ENCODE measurements at regions not wholly inside any gene's neighbourhood (a gene's known extent, or its start where the extent isn't known, plus 50 kb on each side); places are given as distances from the start of the nearest gene placed in this dataset.

GRCh38 chr7:17622451-17622850 lies 317.8 kb downstream of the SNX13 start:
- no peaks in the 10 kb centered on the region for H3K9me3 ChIP-seq (ENCODE audit: control insufficient read depth in 5 of 5, low read length in 5 of 5)
- H3K27me3 ChIP-seq (ENCODE audit: control insufficient read depth in 5 of 5, insufficient read depth in 4 of 5, low read length in 5 of 5): no peaks in the 10 kb centered on the region
- no peak overlapping the region for H3K27ac ChIP-seq (ENCODE audit: low read depth, low read length)
- no peaks in the 10 kb centered on the region for H3K36me3 ChIP-seq (ENCODE audit: control insufficient read depth in 5 of 5, insufficient read depth in 5 of 5, low read length in 5 of 5)
- no peaks in the 10 kb centered on the region for H3K4me1 ChIP-seq (ENCODE audit: control insufficient read depth in 5 of 5, insufficient read depth in 5 of 5, low read length in 5 of 5)
- no peak overlapping the region for H3K4me3 ChIP-seq (ENCODE audit: low read depth in 1 of 5, low read length in 5 of 5)
- H3K9ac ChIP-seq (ENCODE audit: low read length in 5 of 5): no peak overlapping the region

GRCh38 chr7:17623546-17624185 lies 316.6 kb downstream of the SNX13 start:
- Histone ChIP-seq H3K4me1 (ENCODE audit: control insufficient read depth in 5 of 5, insufficient read depth in 5 of 5, low read length in 5 of 5) (no peaks in the 10 kb centered on the region), H3K9me3 (ENCODE audit: control insufficient read depth in 5 of 5, low read length in 5 of 5) (no peaks in the 10 kb centered on the region), H3K27ac (ENCODE audit: low read depth, low read length) (no peak overlapping the region)

GRCh38 chr7:17624379-17624778 lies 315.9 kb downstream of the SNX13 start:
- no peak overlapping the region for H3K4me3 ChIP-seq (ENCODE audit: low read depth in 1 of 5, low read length in 5 of 5)
- H3K9me3 ChIP-seq (ENCODE audit: control insufficient read depth in 5 of 5, low read length in 5 of 5): no peaks in the 10 kb centered on the region
- H3K4me1 ChIP-seq (ENCODE audit: control insufficient read depth in 5 of 5, insufficient read depth in 5 of 5, low read length in 5 of 5): no peaks in the 10 kb centered on the region
- no peaks in the 10 kb centered on the region for H3K36me3 ChIP-seq (ENCODE audit: control insufficient read depth in 5 of 5, insufficient read depth in 5 of 5, low read length in 5 of 5)
- H3K27me3 ChIP-seq (ENCODE audit: control insufficient read depth in 5 of 5, insufficient read depth in 4 of 5, low read length in 5 of 5): no peaks in the 10 kb centered on the region
- no peak overlapping the region for H3K9ac ChIP-seq (ENCODE audit: low read length in 5 of 5)
- no peak overlapping the region for H3K27ac ChIP-seq (ENCODE audit: low read depth, low read length)

More at GRCh38 chr7:17623546-17624185, 316.6 kb downstream of the SNX13 start:
- Histone ChIP-seq H3K36me3 (ENCODE audit: control insufficient read depth in 5 of 5, insufficient read depth in 5 of 5, low read length in 5 of 5) (no peaks in the 10 kb centered on the region), H3K4me3 (ENCODE audit: low read depth in 1 of 5, low read length in 5 of 5) (no peak overlapping the region), H3K9ac (ENCODE audit: low read length in 5 of 5) (no peak overlapping the region), H3K27me3 (ENCODE audit: control insufficient read depth in 5 of 5, insufficient read depth in 4 of 5, low read length in 5 of 5) (no peaks in the 10 kb centered on the region)

- H3K4me1 ChIP-seq (ENCODE audit: control insufficient read depth in 5 of 5, insufficient read depth in 5 of 5, low read length in 5 of 5): no peaks in the 10 kb centered on the region
- no peak overlapping the region for H3K9ac ChIP-seq (ENCODE audit: low read length in 5 of 5)
- no peaks in the 10 kb centered on the region for H3K36me3 ChIP-seq (ENCODE audit: control insufficient read depth in 5 of 5, insufficient read depth in 5 of 5, low read length in 5 of 5)
- no peaks in the 10 kb centered on the region for H3K27me3 ChIP-seq (ENCODE audit: control insufficient read depth in 5 of 5, insufficient read depth in 4 of 5, low read length in 5 of 5)
- no peak overlapping the region for H3K27ac ChIP-seq (ENCODE audit: low read depth, low read length)
- H3K9me3 ChIP-seq (ENCODE audit: control insufficient read depth in 5 of 5, low read length in 5 of 5): no peaks in the 10 kb centered on the region
- no peak overlapping the region for H3K4me3 ChIP-seq (ENCODE audit: low read depth in 1 of 5, low read length in 5 of 5)
Measured at GRCh38 chr7:17625043-17625442, 315.3 kb downstream of the SNX13 start.

- Histone ChIP-seq H3K36me3 (ENCODE audit: control insufficient read depth in 5 of 5, insufficient read depth in 5 of 5, low read length in 5 of 5) (no peaks in the 10 kb centered on the region), H3K27me3 (ENCODE audit: control insufficient read depth in 5 of 5, insufficient read depth in 4 of 5, low read length in 5 of 5) (no peaks in the 10 kb centered on the region), H3K4me3 (ENCODE audit: low read depth in 1 of 5, low read length in 5 of 5) (no peak overlapping the region), H3K9ac (ENCODE audit: low read length in 5 of 5) (no peak overlapping the region), H3K9me3 (ENCODE audit: control insufficient read depth in 5 of 5, low read length in 5 of 5) (no peaks in the 10 kb centered on the region), H3K4me1 (ENCODE audit: control insufficient read depth in 5 of 5, insufficient read depth in 5 of 5, low read length in 5 of 5) (no peaks in the 10 kb centered on the region), H3K27ac (ENCODE audit: low read depth, low read length) (no peak overlapping the region)
Measured at GRCh38 chr7:17626235-17626634, 314.1 kb downstream of the SNX13 start.

GRCh38 chr7:17631061-17631460 lies 309.2 kb downstream of the SNX13 start:
- no peaks in the 10 kb centered on the region for H3K36me3 ChIP-seq (ENCODE audit: control insufficient read depth in 5 of 5, insufficient read depth in 5 of 5, low read length in 5 of 5)
- no peak overlapping the region for H3K4me3 ChIP-seq (ENCODE audit: low read depth in 1 of 5, low read length in 5 of 5)
- H3K9me3 ChIP-seq (ENCODE audit: control insufficient read depth in 5 of 5, low read length in 5 of 5): no peaks in the 10 kb centered on the region
- H3K9ac ChIP-seq (ENCODE audit: low read length in 5 of 5): no peak overlapping the region
- H3K27ac ChIP-seq (ENCODE audit: low read depth, low read length): no peak overlapping the region
- H3K4me1 ChIP-seq (ENCODE audit: control insufficient read depth in 5 of 5, insufficient read depth in 5 of 5, low read length in 5 of 5): no peaks in the 10 kb centered on the region
- H3K27me3 ChIP-seq (ENCODE audit: control insufficient read depth in 5 of 5, insufficient read depth in 4 of 5, low read length in 5 of 5): no peaks in the 10 kb centered on the region

GRCh38 chr7:17632384-17632783 lies 307.9 kb downstream of the SNX13 start:
- Histone ChIP-seq H3K27ac (ENCODE audit: low read depth, low read length) (no peak overlapping the region), H3K27me3 (ENCODE audit: control insufficient read depth in 5 of 5, insufficient read depth in 4 of 5, low read length in 5 of 5) (no peaks in the 10 kb centered on the region), H3K4me1 (ENCODE audit: control insufficient read depth in 5 of 5, insufficient read depth in 5 of 5, low read length in 5 of 5) (no peaks in the 10 kb centered on the region), H3K9me3 (ENCODE audit: control insufficient read depth in 5 of 5, low read length in 5 of 5) (no peaks in the 10 kb centered on the region), H3K9ac (ENCODE audit: low read length in 5 of 5) (no peak overlapping the region), H3K4me3 (ENCODE audit: low read depth in 1 of 5, low read length in 5 of 5) (no peak overlapping the region), H3K36me3 (ENCODE audit: control insufficient read depth in 5 of 5, insufficient read depth in 5 of 5, low read length in 5 of 5) (no peaks in the 10 kb centered on the region)

GRCh38 chr7:17633067-17633466 lies 307.2 kb downstream of the SNX13 start:
- Histone ChIP-seq H3K4me1 (ENCODE audit: control insufficient read depth in 5 of 5, insufficient read depth in 5 of 5, low read length in 5 of 5) (no peaks in the 10 kb centered on the region), H3K9ac (ENCODE audit: low read length in 5 of 5) (no peak overlapping the region), H3K27me3 (ENCODE audit: control insufficient read depth in 5 of 5, insufficient read depth in 4 of 5, low read length in 5 of 5) (no peaks in the 10 kb centered on the region), H3K4me3 (ENCODE audit: low read depth in 1 of 5, low read length in 5 of 5) (no peak overlapping the region), H3K9me3 (ENCODE audit: control insufficient read depth in 5 of 5, low read length in 5 of 5) (no peaks in the 10 kb centered on the region), H3K27ac (ENCODE audit: low read depth, low read length) (no peak overlapping the region), H3K36me3 (ENCODE audit: control insufficient read depth in 5 of 5, insufficient read depth in 5 of 5, low read length in 5 of 5) (no peaks in the 10 kb centered on the region)

GRCh38 chr7:17638727-17639126 lies 301.6 kb downstream of the SNX13 start:
- Histone ChIP-seq H3K27me3 (ENCODE audit: control insufficient read depth in 5 of 5, insufficient read depth in 4 of 5, low read length in 5 of 5) (no peaks in the 10 kb centered on the region), H3K36me3 (ENCODE audit: control insufficient read depth in 5 of 5, insufficient read depth in 5 of 5, low read length in 5 of 5) (no peaks in the 10 kb centered on the region), H3K9me3 (ENCODE audit: control insufficient read depth in 5 of 5, low read length in 5 of 5) (no peaks in the 10 kb centered on the region), H3K27ac (ENCODE audit: low read depth, low read length) (no peak overlapping the region), H3K4me3 (ENCODE audit: low read depth in 1 of 5, low read length in 5 of 5) (no peak overlapping the region), H3K4me1 (ENCODE audit: control insufficient read depth in 5 of 5, insufficient read depth in 5 of 5, low read length in 5 of 5) (no peaks in the 10 kb centered on the region), H3K9ac (ENCODE audit: low read length in 5 of 5) (no peak overlapping the region)

- H3K4me1 ChIP-seq (ENCODE audit: control insufficient read depth in 5 of 5, insufficient read depth in 5 of 5, low read length in 5 of 5): no peaks in the 10 kb centered on the region
- H3K4me3 ChIP-seq (ENCODE audit: low read depth in 1 of 5, low read length in 5 of 5): no peak overlapping the region
- no peak overlapping the region for H3K27ac ChIP-seq (ENCODE audit: low read depth, low read length)
- no peaks in the 10 kb centered on the region for H3K36me3 ChIP-seq (ENCODE audit: control insufficient read depth in 5 of 5, insufficient read depth in 5 of 5, low read length in 5 of 5)
- no peak overlapping the region for H3K9ac ChIP-seq (ENCODE audit: low read length in 5 of 5)
- H3K27me3 ChIP-seq (ENCODE audit: control insufficient read depth in 5 of 5, insufficient read depth in 4 of 5, low read length in 5 of 5): no peaks in the 10 kb centered on the region
- H3K9me3 ChIP-seq (ENCODE audit: control insufficient read depth in 5 of 5, low read length in 5 of 5): no peaks in the 10 kb centered on the region
Measured at GRCh38 chr7:17640730-17641377, 299.4 kb downstream of the SNX13 start.
